HCT116 (cell line): ENCODE measurements at regions not wholly inside any gene's neighbourhood (a gene's known extent, or its start where the extent isn't known, plus 50 kb on each side); places are given as distances from the start of the nearest gene placed in this dataset.

Experiments
- ATAC-seq: fragments of 200-7000 bp; cut with Tn5 transposase; 2 replicates; pipeline ENCODE4 v1.9.1; 2020; ENCODE audit warnings: mild to moderate bottlenecking, moderate library complexity
- BruUV-seq: library from RNA; stranded (reverse); fragments of 400-500 nt; replicated peaks from 2 replicates; lab custom pipeline; 2021; lab: Mats Ljungman, UMichigan
- CTCF ChIA-PET: fragments of 300-600 bp; sonication (Branson Sonifier 250); formaldehyde crosslinking; loops from one replicate; lab custom pipeline; 2021; ENCODE audit warnings: antibody characterized with exemption; lab: Charles Lee
- POLR2A ChIA-PET: fragments of 300-600, 350-600 bp; sonication (Branson Sonifier 250); formaldehyde crosslinking; loops from one replicate; lab custom pipeline; 2021; ENCODE audit warnings: antibody characterized with exemption; lab: Charles Lee
- RAD21 ChIA-PET, 2 experiments: fragments of 300-600 bp; sonication (Branson Sonifier 250); formaldehyde crosslinking; loops; one replicate each; lab custom pipeline; 2023; ENCODE audit warnings: low total read pairs in 2 of 2; ENCODE audit not compliant: uncharacterized antibody in 2 of 2, unreplicated experiment in 2 of 2, low non-redundant PET in 1 of 2; lab: Charles Lee
- DNase-seq: peaks from one replicate; pipeline ENCODE4 v3.0.0-alpha.2; 2010; ENCODE audit warnings: low read depth, low spot score
- H2AFZ ChIP-seq: fragments of 200-600 bp; shearing (Covaris generic), sonication (generic); 2 replicates; pipeline ENCODE4 v1.6.1; 2017; ENCODE audit warnings: low read depth, mixed run types, mixed read lengths, antibody characterized with exemption, low read length; ENCODE audit not compliant: poor library complexity, severe bottlenecking
- H3K27ac ChIP-seq: 2 replicates; pipeline ENCODE4 v1.5.1; 2012; ENCODE audit warnings: low read depth, low read length
- H3K27me3 ChIP-seq: fragments of 200-600 bp; sonication (generic); 2 replicates; pipeline ENCODE4 v1.6.1; 2016; ENCODE audit warnings: mixed run types, low read length, mixed read lengths; ENCODE audit not compliant: insufficient read depth
- H3K36me3 ChIP-seq, 2 experiments: fragments of 200-500 bp in 1 of 2; fragments of 200-600 bp in 1 of 2; sonication (Bioruptor generic) in 1 of 2; sonication (generic) in 1 of 2; 2 replicates each; pipeline versions ENCODE4 v1.5.1 to v1.6.1; 2014 to 2016; ENCODE audit warnings: low read length in 2 of 2, inconsistent platforms in 1 of 2, mixed read lengths in 1 of 2, mixed run types in 1 of 2; ENCODE audit not compliant: insufficient read depth in 2 of 2, control insufficient read depth in 1 of 2
- H3K4me1 ChIP-seq, 2 experiments: fragments of 200-600 bp in 1 of 2; sonication (generic) in 1 of 2; 2 replicates each; pipeline versions ENCODE4 v1.5.1 to v1.6.1; 2012 to 2017; ENCODE audit warnings: low read length in 2 of 2, inconsistent platforms in 1 of 2, mild to moderate bottlenecking in 1 of 2, mixed read lengths in 1 of 2, mixed run types in 1 of 2, moderate library complexity in 1 of 2; ENCODE audit not compliant: insufficient read depth in 2 of 2, control insufficient read depth in 1 of 2
- H3K4me2 ChIP-seq: fragments of 200-600 bp; sonication (generic); 2 replicates; pipeline ENCODE4 v1.6.1; 2017; ENCODE audit warnings: mixed run types, low read length, mixed read lengths
- H3K4me3 ChIP-seq, 2 experiments: fragments of 200-600 bp in 1 of 2; sonication (generic) in 1 of 2; replicated peaks in 1 of 2; 2 replicates each; pipeline ENCODE4 v1.5.1; 2011 to 2016; ENCODE audit warnings: low read length in 2 of 2, control low read depth in 1 of 2, low read depth in 1 of 2, mild to moderate bottlenecking in 1 of 2, mixed read lengths in 1 of 2, mixed run types in 1 of 2
- H3K79me2 ChIP-seq: fragments of 200-600 bp; sonication (generic); 2 replicates; pipeline ENCODE4 v1.6.1; 2017; ENCODE audit warnings: mild to moderate bottlenecking, mixed run types, low read length, moderate library complexity, mixed read lengths; ENCODE audit not compliant: insufficient read depth
- H3K9ac ChIP-seq: fragments of 200-600 bp; sonication (generic); 2 replicates; pipeline ENCODE4 v1.6.1; 2016; ENCODE audit warnings: low read length, mixed read lengths
- H3K9me2 ChIP-seq: fragments of 200-600 bp; sonication (generic), shearing (Covaris generic); 2 replicates; pipeline ENCODE4 v1.6.1; 2017; ENCODE audit warnings: mixed run types, mild to moderate bottlenecking, moderate library complexity; ENCODE audit not compliant: insufficient read depth
- H3K9me3 ChIP-seq, 2 experiments: fragments of 200-500 bp in 1 of 2; fragments of 200-600 bp in 1 of 2; sonication (Bioruptor generic) in 1 of 2; sonication (generic) in 1 of 2; 2 replicates each; pipeline ENCODE4 v1.6.1; 2014 to 2017; ENCODE audit warnings: low read length in 2 of 2, mixed read lengths in 2 of 2, inconsistent platforms in 1 of 2, low read depth in 1 of 2, mild to moderate bottlenecking in 1 of 2, mixed run types in 1 of 2, moderate library complexity in 1 of 2; ENCODE audit not compliant: control insufficient read depth in 1 of 2, insufficient read depth in 1 of 2
- H4K20me1 ChIP-seq: fragments of 200-600 bp; sonication (generic), shearing (Covaris generic); 2 replicates; pipeline ENCODE4 v1.6.1; 2017; ENCODE audit warnings: mixed run types, mild to moderate bottlenecking, moderate library complexity; ENCODE audit not compliant: insufficient read depth
- CBX3 ChIP-seq: IDR thresholded peaks from 2 replicates; pipeline ENCODE4 v1.6.1; 2012; ENCODE audit warnings: low read depth
- POLR2A ChIP-seq: IDR thresholded peaks from 2 replicates; pipeline ENCODE4 v1.7.0; 2011; ENCODE audit warnings: borderline replicate concordance; ENCODE audit not compliant: insufficient read depth, insufficient read length; ENCODE audit errors: extremely low read depth
- RAD21 ChIP-seq: IDR thresholded peaks from 2 replicates; pipeline ENCODE4 v1.6.1; 2012; ENCODE audit warnings: low read depth, mild to moderate bottlenecking
- SIN3A ChIP-seq: IDR thresholded peaks from 2 replicates; pipeline ENCODE4 v1.6.1; 2012; ENCODE audit warnings: low read depth
- SP1 ChIP-seq: IDR thresholded peaks from 2 replicates; pipeline ENCODE4 v1.6.1; 2012; ENCODE audit warnings: low read depth
- SRF ChIP-seq: IDR thresholded peaks from 2 replicates; pipeline ENCODE4 v1.6.1; 2012; ENCODE audit warnings: low read depth
- TCF7L2 ChIP-seq: IDR thresholded peaks from 2 replicates; pipeline ENCODE4 v1.7.0; 2011; ENCODE audit warnings: borderline replicate concordance, inconsistent platforms; ENCODE audit not compliant: insufficient read depth, insufficient read length; ENCODE audit errors: extremely low read depth
- YY1 ChIP-seq: IDR thresholded peaks from 2 replicates; pipeline ENCODE4 v1.6.1; 2011; ENCODE audit warnings: low read length, low read depth, moderate library complexity, mild to moderate bottlenecking; ENCODE audit not compliant: insufficient replicate concordance; ENCODE audit errors: extremely low read depth
- ZNF274 ChIP-seq: fragments of 200-500 bp; sonication (Bioruptor generic); IDR thresholded peaks from 2 replicates; pipeline ENCODE4 v1.6.1; 2014; ENCODE audit warnings: mild to moderate bottlenecking, low read depth, low read length, inconsistent platforms
- intact Hi-C: fragments of 100-400 bp; cut with micrococcal nuclease; formaldehyde crosslinking; loops from 2 replicates; pipeline ENCODE4 v1.10.0; 2022
- TF ChIP-seq, protein P1 (sequence below): IDR thresholded peaks from 2 replicates; pipeline ENCODE4 v1.6.1; 2011; ENCODE audit warnings: mild to moderate bottlenecking, low read length, moderate library complexity; ENCODE audit not compliant: insufficient replicate concordance; ENCODE audit errors: extremely low read depth

DNA sequence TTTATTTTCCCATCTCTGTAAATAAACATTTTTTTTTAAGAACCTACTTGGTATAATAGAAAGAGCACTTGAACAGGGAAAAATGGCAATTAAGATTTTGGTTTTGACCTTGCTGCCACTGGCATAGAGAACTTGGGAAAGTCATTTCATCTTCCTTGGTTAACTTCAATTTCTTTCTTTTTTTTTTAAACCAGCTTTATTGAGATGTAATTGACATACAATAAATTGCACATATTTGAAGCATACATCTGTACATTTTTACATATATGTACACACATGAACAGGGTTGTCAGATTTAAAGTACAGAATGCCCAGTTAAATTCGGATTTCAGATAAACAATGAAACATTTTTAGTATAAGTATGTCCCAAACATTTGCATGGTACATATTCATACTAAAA is 103.0 kb upstream of the RAPGEF2 start:
- BruUV-seq, result no TSS peak
- Histone ChIP-seq H3K4me3 (no peak overlapping the region), H3K27ac (no peak overlapping the region), H3K9me3 (no peaks in the 10 kb centered on the region), H3K4me1 (peaks cover 17 to 44% of the 10 kb centered on the region in 2 experiments), H3K79me2 (no peaks in the 10 kb centered on the region), H3K4me2 (no peak overlapping the region), H4K20me1 (no peaks in the 10 kb centered on the region), H3K9ac (no peak overlapping the region), H2AFZ (no peak overlapping the region), H3K27me3 (no peaks in the 10 kb centered on the region), H3K9me2 (no peaks in the 10 kb centered on the region), H3K36me3 (no peaks in the 10 kb centered on the region)
- TF ChIP-seq CBX3, result no peak
- TF ChIP-seq, protein P1, sequence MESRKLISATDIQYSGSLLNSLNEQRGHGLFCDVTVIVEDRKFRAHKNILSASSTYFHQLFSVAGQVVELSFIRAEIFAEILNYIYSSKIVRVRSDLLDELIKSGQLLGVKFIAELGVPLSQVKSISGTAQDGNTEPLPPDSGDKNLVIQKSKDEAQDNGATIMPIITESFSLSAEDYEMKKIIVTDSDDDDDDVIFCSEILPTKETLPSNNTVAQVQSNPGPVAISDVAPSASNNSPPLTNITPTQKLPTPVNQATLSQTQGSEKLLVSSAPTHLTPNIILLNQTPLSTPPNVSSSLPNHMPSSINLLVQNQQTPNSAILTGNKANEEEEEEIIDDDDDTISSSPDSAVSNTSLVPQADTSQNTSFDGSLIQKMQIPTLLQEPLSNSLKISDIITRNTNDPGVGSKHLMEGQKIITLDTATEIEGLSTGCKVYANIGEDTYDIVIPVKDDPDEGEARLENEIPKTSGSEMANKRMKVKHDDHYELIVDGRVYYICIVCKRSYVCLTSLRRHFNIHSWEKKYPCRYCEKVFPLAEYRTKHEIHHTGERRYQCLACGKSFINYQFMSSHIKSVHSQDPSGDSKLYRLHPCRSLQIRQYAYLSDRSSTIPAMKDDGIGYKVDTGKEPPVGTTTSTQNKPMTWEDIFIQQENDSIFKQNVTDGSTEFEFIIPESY, result no peak
- no peak for TF ChIP-seq SRF
- TF ChIP-seq SP1, result no peak
- TF ChIP-seq RAD21, result no peak
- no peak for TF ChIP-seq POLR2A
- ChIA-PET POLR2A (no interaction called here), CTCF (no interaction called here), RAD21 (no interaction called here)
- ATAC-seq, result no peak
- no peak for DNase-seq
- intact Hi-C loops, result loop anchor here (10.0 kb wide), 1 partner anchor 175 kb away; no protein-coding TSS in a partner anchor

DNA sequence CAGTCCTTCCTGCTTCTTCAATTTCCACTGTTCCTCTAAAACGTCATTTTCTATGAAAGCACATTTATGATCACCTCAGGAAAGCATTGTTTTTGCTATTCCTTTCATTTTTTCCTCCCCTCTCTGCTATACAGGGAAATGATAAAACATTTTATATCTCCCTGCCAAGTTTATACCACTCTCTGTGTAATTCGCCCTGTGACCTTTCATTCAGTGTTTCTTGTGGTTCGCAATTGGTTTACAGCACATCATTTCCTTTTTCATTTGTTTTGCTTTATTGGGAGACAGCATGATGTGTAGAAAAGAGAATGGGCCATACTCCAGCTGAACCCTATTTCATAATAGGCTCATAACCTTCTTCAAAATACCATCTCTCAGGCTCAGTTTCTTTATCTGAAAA is 99.9 kb upstream of the RAPGEF2 start:
- H3K9me2 ChIP-seq, result no peaks in the 10 kb centered on the region
- TF ChIP-seq YY1, result no peak
- TF ChIP-seq SRF, result no peak
- TF ChIP-seq TCF7L2, result no peak
- TF ChIP-seq ZNF274, result no peak
- TF ChIP-seq SIN3A, result no peak
- TF ChIP-seq, all 23 proteins: peak for 0
- intact Hi-C loops, result loop anchor here (10.0 kb wide), 1 partner anchor 172 kb away; no protein-coding TSS in a partner anchor
- ChIA-PET POLR2A (no interaction called here), RAD21 (no interaction called here), CTCF (no interaction called here)
- DNase-seq (no peak), ATAC-seq (no peak)
- Histone ChIP-seq H3K4me1 (peaks cover 6 to 42% of the 10 kb centered on the region in 2 experiments; a peak in 2 of 4 replicates), H3K27me3 (no peaks in the 10 kb centered on the region), H3K27ac (no peak overlapping the region), H4K20me1 (no peaks in the 10 kb centered on the region), H3K36me3 (no peaks in the 10 kb centered on the region), H3K9ac (no peak overlapping the region), H3K9me3 (no peaks in the 10 kb centered on the region), H2AFZ (peak overlapping the region; percentile 75), H3K4me2 (no peak overlapping the region), H3K79me2 (no peaks in the 10 kb centered on the region), H3K4me3 (no peak overlapping the region)
- no TSS peak for BruUV-seq
